ENCODE measurements at regions not wholly inside any gene's neighbourhood (a gene's known extent, or its start where the extent isn't known, plus 50 kb on each side); places are given as distances from the start of the nearest gene placed in this dataset.

DNA sequence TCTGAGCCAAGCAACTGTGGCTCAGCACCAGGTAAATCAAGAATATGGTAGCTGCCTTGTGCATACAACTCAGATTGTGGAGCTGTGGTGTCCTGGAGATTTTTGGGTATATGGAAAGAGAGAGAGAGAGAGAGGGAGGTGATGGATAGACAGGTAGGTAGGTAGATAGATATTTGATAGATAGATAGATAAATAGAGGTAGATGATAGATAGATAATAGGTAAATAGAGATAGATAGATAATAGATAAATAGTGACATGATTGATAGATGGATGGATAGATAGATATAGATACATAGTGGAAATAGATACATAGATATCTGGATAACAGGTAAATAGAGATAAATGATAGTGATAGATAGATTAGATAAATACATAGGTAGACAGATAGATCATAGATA lies 206.3 kb downstream of the KLF6 start:
- TF ChIP-seq SIN3A (IDR thresholded peaks at IDR 0.05; ENCODE audit: borderline replicate concordance, insufficient read depth, low read length) = no peak
- TF ChIP-seq POLR2AphosphoS5 (IDR thresholded peaks at IDR 0.05; ENCODE audit: low read depth, low read length) = no peak
- no peak for TF ChIP-seq FOXP2 (optimal IDR thresholded peaks at IDR 0.05; ENCODE audit: borderline replicate concordance, extremely low read depth, extremely low read length, insufficient read depth)
- TF ChIP-seq REST (IDR thresholded peaks at IDR 0.05; ENCODE audit: insufficient read depth in 1 of 2, low read depth in 2 of 2, low read length in 2 of 2) = no peak
- no peak for TF ChIP-seq TAF1 (IDR thresholded peaks at IDR 0.05; ENCODE audit: borderline replicate concordance, insufficient read depth, low read length)
